HG02678 (cell line): ENCODE measurements at regions not wholly inside any gene's neighbourhood (a gene's known extent, or its start where the extent isn't known, plus 50 kb on each side); places are given as distances from the start of the nearest gene placed in this dataset.
"Not testable (repeated sequence)": the region's sequence is repeated elsewhere in the genome, so short reads cannot be mapped to it uniquely, and the experiment has no call there.

ENCODE experiments used
- ATAC-seq: cut with Tn5 transposase; IDR thresholded peaks from one replicate; pipeline ENCODE4 v1.9.1; 2021; ENCODE audit warnings: mild to moderate bottlenecking, moderate library complexity; ENCODE audit not compliant: unreplicated experiment

- no peak for ATAC-seq
These were observed 678.7 kb downstream of the MAT2B start for GRCh38 chr5:164184158-164184557.

DNA sequence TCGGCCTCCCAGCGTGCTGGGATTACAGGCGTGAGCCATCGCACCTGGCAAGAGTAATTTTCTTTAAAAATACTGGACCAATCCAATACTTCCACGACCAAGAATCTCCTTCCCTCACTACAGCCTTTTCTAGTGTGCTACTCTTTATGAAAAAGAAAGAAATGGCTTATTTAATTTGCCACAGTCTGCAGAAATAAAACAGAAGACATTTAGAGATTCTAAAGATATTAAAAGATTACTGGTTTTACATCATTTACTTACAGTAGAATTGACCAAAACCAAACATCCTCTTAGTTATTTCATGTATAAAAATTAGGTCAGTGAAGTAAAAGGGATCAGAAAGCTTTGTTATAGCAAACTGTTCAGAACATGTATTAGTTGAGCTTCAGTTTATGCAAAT, 679.6 kb downstream of the MAT2B start:
- no peak for ATAC-seq

DNA sequence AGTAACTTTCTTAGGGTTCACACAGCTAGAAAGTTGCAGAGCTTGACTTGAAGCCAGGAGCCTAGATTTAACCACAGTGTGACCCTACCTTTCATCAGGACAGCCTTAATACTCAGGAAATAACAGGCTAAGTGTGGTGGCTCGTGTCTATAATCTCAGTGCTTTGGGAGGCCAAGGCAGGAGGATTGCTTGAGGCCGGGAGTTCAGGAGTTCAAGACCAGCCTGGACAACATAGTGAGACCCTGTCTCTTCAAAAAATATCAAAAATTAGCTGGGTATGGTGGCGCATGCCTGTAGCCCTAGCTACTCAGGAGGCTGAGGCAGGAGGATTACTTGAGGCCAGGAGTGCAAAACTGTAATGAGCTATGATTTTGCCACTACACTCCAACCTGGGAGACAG, 681.1 kb downstream of the MAT2B start:
- ATAC-seq = no peak

DNA sequence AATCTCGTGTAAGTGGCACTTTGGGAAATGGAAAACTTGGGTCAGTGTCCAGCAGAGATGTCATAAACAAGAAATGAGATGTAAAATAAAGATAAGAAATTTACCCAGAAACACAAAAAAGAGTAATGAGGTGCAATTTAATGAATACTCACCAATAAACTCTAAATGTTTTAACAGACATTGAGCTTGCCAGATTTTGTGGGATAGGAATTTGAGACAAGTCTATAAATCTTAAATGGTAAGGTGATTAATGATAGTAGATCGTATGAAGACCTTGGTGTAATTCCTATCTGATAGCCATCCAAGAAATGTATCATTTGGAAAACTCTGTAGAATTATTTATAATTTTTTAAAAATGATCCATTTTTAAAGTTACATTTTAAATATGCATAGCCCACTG, 682.4 kb downstream of the MAT2B start:
- ATAC-seq = no peak

- no peak for ATAC-seq
These were observed 683.3 kb downstream of the MAT2B start for GRCh38 chr5:164188733-164189148.

GRCh38 chr5:164191240-164191639, 685.8 kb downstream of the MAT2B start:
- ATAC-seq = no peak

DNA sequence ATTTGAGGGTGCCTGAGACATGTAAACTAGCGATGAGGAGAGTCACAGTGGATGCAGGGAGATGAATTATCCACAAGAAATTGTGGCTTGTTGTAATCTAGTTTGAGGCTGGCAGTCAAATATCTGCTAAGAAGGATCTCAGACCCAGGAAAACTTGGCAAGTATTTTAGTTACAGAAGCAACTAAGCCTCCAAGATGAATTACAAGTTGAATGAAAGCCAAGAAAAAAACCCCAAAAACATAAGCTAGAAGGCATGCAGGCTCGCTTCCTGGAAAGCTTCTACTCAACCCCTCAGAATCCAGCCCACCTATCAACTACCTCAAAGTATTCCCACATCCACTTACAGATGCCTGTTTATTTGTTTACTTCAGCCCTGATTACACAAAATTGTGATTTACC, 696.9 kb downstream of the MAT2B start:
- no peak for ATAC-seq

- ATAC-seq = no peak
These were observed 698.3 kb downstream of the MAT2B start for GRCh38 chr5:164203581-164204225.

DNA sequence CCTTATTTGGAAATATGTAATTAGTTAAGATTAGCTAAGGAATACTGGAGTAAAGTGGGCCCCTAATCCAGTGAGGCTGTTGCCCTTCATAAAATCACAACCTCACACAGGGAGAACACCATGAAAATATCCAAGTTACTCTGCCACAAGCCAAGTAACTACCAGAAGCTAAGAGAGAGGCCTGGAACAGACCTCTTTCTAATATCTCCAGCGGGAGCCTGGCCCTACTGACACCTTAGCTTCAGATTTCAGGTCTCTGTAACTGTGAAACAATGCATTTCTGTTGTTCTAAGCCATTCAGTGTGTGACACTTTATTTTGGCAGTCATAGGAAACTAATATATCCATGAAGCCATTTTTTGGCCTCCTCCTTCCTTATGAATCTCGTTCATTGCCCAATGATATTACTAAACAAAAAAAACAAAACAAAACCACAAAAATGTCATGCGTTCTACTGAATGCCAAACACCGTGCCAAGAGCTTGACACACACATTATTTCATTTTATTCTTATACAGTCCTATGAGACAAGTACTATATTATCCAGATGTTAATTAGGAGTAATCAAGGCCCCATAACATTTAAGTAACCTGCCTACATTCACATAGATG, 699.0 kb downstream of the MAT2B start:
- no peak for ATAC-seq

DNA sequence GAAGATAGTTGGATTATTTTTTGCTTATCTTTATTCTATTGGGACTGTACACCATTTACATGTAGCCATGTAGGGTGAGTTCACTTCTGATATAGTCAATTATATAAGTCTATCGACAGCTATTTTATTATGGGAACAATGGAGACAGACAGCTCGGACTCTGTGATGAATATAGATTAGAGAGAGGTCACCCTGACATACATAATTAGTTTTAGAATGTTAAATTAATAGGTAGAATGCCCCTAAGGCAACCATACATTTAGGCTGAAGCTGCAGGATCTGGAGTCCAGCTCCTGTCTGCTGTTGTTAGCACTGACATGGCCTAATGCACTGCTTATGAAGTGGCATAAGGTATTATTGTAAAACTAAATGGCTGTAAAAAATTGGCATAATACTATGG, 700.8 kb downstream of the MAT2B start:
- no peak for ATAC-seq

- ATAC-seq = no peak
These were observed 702.2 kb downstream of the MAT2B start for GRCh38 chr5:164207646-164208045.

DNA sequence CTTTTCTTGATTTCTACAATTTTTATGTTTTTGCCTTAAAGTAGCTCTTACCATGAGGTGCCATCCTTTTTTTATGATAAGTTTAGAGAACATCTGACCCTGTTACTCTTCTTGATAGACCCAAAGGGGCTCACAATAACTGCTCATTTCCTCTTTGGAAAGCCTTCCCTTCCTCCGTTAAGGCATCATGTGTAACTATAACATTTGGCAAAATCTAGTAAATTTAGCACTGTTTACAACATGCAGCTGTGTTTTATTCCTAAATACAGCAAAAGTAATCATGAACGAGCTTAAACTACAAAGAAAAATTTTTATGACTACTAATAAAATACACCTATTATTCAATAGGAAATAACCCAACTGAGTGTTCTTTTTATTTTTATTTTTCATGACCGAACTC, 705.1 kb downstream of the MAT2B start:
- ATAC-seq = no peak

- no peak for ATAC-seq
These were observed 709.3 kb downstream of the MAT2B start for GRCh38 chr5:164214698-164215097.

DNA sequence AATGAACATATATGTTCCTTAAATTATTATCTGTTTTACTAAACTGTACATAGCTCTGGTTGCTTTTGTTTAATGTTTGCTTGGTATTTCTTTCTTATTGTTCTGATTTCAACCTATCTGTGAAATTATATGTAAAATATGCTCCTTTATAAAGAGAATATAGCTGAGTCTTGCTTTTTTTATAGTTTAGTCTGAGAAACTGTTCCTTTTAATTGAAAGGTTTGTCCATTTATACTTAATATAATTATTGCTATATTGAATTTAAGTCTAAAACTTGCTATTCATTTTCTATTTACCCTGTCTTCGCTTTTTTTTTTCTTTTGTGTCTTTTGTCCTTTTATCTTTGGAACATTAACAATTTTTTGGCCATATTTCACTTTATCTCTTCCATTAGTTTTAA, 712.0 kb downstream of the MAT2B start:
- ATAC-seq = no peak

DNA sequence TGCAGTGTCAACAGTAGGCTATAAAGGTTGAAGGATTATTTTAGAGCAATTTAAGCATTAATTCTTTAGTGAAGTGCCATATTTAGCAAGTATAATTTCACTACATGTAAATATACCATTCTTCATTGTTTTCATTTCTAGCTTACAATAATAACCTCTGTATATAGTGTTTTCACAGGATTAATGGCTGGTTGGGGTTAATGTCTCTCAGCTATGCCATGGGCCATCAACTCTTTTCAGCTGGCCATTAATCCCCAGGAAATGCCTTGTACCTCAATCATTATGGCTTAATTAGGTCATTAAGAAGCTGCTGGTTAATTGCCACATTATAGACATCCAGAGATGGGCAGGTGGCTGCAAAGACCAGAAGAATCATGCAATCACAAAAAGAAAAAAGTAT, 715.1 kb downstream of the MAT2B start:
- ATAC-seq = no peak

DNA sequence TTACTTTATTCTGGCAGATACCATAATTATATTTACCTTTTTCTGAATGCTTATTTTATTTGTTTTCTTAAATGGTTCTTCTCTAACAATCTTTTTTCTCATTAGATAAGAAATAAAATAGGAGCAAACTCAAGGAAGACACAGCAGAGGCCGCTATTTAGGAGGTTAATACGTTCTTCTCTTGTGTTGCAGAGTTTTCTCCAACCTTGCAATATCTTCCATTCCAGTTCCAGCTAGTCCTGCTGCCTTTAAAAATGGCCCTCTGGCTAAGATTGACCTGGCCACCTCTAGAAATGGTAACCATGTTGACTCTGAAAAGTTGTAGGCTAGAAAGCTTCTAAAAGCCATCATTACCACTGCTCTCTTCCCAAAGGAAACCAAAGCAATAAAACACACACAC, 718.8 kb downstream of the MAT2B start:
- ATAC-seq = no peak

DNA sequence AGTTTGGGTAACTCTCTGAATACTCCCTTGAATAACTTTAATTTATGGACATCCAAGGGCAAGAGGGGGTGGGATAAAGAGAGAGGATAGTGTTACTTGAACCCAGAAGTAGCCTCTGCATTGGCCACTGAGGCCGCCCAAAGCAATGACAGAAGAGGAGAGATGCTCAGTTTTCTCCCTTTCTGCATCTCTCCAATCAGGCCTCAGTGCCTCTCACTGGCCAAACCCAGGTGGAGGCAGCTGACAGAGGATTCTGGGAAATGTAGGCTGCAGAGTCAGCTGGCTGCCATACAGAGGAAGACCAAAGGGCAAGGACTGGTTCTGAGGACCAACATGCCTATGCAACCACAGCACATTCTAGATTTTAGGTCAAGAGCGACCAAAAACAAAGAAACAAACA, 719.4 kb downstream of the MAT2B start:
- ATAC-seq = no peak

DNA sequence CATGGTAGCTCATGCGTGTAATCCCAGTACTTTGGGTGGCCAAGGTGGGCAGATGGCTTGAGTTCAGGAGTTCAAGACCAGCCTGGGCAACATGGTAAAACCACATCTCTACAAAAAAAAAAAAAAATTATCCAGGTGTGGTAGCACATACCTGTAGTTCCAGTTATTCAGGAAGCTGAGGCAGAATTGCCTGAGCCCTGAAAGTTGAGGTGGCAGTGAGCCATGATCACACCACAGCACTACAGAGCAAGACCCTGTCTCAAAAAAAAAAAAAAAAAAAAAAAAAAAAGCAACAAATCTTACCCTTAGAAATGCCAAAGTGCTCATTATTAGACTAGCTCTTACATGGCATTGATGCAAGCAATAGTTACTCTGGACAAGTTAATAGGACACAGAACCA, 724.9 kb downstream of the MAT2B start:
- no peak for ATAC-seq

DNA sequence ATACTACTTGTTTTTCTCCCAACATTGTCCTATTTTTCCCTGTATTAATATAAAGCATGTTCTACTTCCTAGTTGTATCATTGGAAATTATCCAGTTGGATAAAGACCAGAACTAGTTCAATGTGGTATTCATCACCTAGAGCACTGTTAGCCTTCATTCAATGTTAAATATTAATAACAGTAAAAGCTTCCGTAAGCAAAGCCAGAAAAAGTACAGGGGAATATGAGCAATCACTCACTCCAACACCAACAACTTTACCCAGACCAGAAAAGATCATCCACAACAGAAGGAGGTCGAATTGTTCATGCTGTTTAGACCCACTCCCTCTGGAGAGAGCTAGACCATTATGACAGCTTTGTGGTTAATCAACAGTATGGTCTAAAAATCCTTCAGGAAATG, 728.4 kb downstream of the MAT2B start:
- ATAC-seq = no peak

DNA sequence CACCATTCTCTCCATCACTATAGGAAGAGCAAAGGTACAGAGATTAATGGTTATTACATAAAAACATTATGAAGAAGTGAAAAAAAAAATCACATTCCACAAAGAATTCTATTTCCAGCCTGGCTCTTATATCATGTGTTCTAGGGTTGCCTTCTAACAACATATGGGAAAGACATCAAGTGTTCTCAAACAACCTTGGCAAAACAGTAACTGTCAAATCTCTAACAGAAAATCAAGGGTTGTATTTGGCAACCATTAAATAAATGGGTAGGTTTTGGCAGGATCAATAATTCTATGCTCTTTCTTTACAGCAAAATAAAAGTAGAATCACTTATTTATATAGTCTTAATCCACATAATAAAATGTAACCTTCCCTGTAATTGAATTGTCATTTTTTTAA, 728.9 kb downstream of the MAT2B start:
- no peak for ATAC-seq

DNA sequence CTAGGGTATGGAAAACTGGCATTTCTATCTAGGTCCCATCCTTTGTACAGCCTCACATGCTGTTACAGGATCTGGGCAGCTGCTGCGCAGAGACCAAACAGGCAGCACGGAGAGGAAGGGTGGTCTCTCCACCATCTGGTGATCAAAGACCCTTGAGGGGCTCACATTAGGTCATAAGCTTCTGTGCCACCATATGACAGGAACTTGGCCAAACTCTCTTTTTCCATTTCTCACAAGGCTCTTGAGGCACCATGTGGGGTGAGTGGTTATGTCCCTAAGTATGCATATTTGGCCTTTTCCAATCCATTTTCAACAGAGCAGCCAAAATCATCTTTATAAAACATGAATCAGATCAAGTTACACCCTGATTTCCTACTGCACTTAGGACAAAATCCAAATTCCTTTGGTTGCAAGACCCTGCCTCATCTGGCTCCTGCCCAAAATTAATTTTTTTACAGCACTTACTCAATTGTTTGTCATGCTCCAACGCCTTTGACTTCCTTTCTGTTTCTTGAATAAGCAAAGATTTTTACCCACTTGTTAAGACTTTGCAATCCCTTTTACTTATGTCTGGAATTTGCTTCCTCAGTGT, 730.0 kb downstream of the MAT2B start:
- ATAC-seq = no peak

GRCh38 chr5:164237486-164237885, 732.1 kb downstream of the MAT2B start:
- ATAC-seq = no peak

DNA sequence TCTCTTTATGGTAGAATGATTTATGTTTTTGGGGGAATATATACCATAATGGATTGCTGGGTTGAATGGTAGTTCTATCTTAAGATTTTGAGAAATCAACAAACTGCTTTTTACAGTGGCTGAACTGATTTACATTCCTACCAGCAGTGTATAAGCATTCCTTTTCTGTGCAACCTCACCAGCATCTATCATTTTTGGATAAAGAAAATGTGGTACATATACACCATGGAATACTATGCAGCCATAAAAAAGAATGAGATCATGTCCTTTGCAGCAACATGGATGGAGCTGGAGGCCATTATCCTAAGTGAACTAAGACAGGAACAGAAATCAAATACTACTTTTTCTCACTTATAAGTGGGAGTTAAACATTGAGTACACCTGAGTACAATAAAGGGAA, 746.4 kb downstream of the MAT2B start:
- not testable (repeated sequence) for ATAC-seq
